A549 (cell line): ENCODE measurements at regions not wholly inside any gene's neighbourhood (a gene's known extent, or its start where the extent isn't known, plus 50 kb on each side); places are given as distances from the start of the nearest gene placed in this dataset.

Experiments used
- ATAC-seq, 2 experiments: fragments of 200-7000 bp in 1 of 2; fragments of >200 bp in 1 of 2; cut with Nextera tagmentation in 1 of 2; cut with Tn5 transposase in 1 of 2; 3 replicates each; pipeline versions ENCODE4 v1.8.0 to v1.9.1; 2018 to 2020; ENCODE audit warnings: mild to moderate bottlenecking in 1 of 2, moderate library complexity in 1 of 2
- CTCF ChIA-PET: fragments of 300-600 bp; sonication (Branson Sonifier 250); formaldehyde crosslinking; extraction: SDS; loops from one replicate; lab custom pipeline; 2021; ENCODE audit warnings: antibody characterized with exemption, inconsistent platforms; lab: Yijun Ruan, JAX
- POLR2A ChIA-PET: fragments of 350-600 bp; formaldehyde crosslinking; extraction: SDS; loops from one replicate; lab custom pipeline; 2021; ENCODE audit warnings: antibody characterized with exemption, inconsistent platforms; lab: Yijun Ruan, JAX
- DNase-seq, 2 experiments: peaks; one replicate each; pipeline versions ENCODE4 v3.0.0 to v3.0.0-alpha.2; 2011 to 2016; ENCODE audit warnings: low read depth in 1 of 2, low spot score in 1 of 2
- FAIRE-seq: peaks from 2 replicates; lab custom pipeline; 2011; peaks lifted over from hg19 to GRCh38; lab: Jason Lieb, UNC
- H3K27ac ChIP-seq, 2 experiments: fragments of >200 bp; sonication (Bioruptor Twin); formaldehyde crosslinking; 3 replicates each; pipeline ENCODE4 v1.5.1; 2016 to 2017
- H3K4me1 ChIP-seq: fragments of >200 bp; sonication (Bioruptor Twin); formaldehyde crosslinking; 3 replicates; pipeline ENCODE4 v1.6.1; 2016
- H3K4me2 ChIP-seq: fragments of >200 bp; sonication (Bioruptor Twin); formaldehyde crosslinking; 3 replicates; pipeline ENCODE4 v1.6.1; 2016
- H3K4me3 ChIP-seq: fragments of >200 bp; sonication (Bioruptor Twin); formaldehyde crosslinking; 3 replicates; pipeline ENCODE4 v1.5.1; 2016
- H3K9me3 ChIP-seq: fragments of >200 bp; sonication (Bioruptor Twin); formaldehyde crosslinking; 3 replicates; pipeline ENCODE4 v1.6.1; 2016
- CBX2 ChIP-seq: fragments of 200-600 bp; sonication (generic); IDR thresholded peaks from 2 replicates; pipeline ENCODE4 v1.6.1; 2016; ENCODE audit warnings: low read depth, mild to moderate bottlenecking, borderline replicate concordance
- CBX8 ChIP-seq: fragments of 200-600 bp; sonication (generic); IDR thresholded peaks from 2 replicates; pipeline ENCODE4 v1.6.1; 2016
- CHD4 ChIP-seq: fragments of 200-600 bp; sonication (generic); IDR thresholded peaks from 2 replicates; pipeline ENCODE4 v1.6.1; 2016; ENCODE audit warnings: antibody characterized with exemption, mild to moderate bottlenecking, borderline replicate concordance
- EHF ChIP-seq: fragments of 250-450 bp; sonication (Bioruptor Pico); IDR thresholded peaks from 2 replicates; pipeline ENCODE4 v1.5.0; 2020; ENCODE audit warnings: mild to moderate bottlenecking
- ESRRA ChIP-seq: fragments of 150-350 bp; IDR thresholded peaks from 2 replicates; pipeline ENCODE4 v1.6.1; 2014; ENCODE audit warnings: mild to moderate bottlenecking, low read length, borderline replicate concordance
- FOSB ChIP-seq: fragments of 250-450 bp; sonication (Bioruptor Pico); IDR thresholded peaks from 2 replicates; pipeline ENCODE4 v1.5.0; 2020; ENCODE audit warnings: mild to moderate bottlenecking, moderate library complexity
- FOSL2 ChIP-seq, 2 experiments: fragments of 450-650 bp in 1 of 2; fragments of >200 bp in 1 of 2; sonication (Bioruptor Twin) in 1 of 2; formaldehyde crosslinking; IDR thresholded peaks; 2 replicates each; pipeline versions ENCODE4 v1.5.0 to v1.6.1; 2016 to 2020; ENCODE audit warnings: mild to moderate bottlenecking in 1 of 2, moderate library complexity in 1 of 2
- KDM1A ChIP-seq: fragments of 200-600 bp; sonication (generic); IDR thresholded peaks from 2 replicates; pipeline ENCODE4 v1.6.1; 2016; ENCODE audit warnings: low read depth, mild to moderate bottlenecking
- KDM5A ChIP-seq: fragments of 200-600 bp; sonication (generic); IDR thresholded peaks from 2 replicates; pipeline ENCODE4 v1.6.1; 2016; ENCODE audit warnings: antibody characterized with exemption, mild to moderate bottlenecking
- MAFK ChIP-seq: fragments of 450-650 bp; IDR thresholded peaks from 2 replicates; pipeline ENCODE4 v1.6.1; 2014; ENCODE audit not compliant: partially characterized antibody
- MAZ ChIP-seq: fragments of 150-350 bp; IDR thresholded peaks from 2 replicates; pipeline ENCODE4 v1.6.1; 2014; ENCODE audit warnings: antibody characterized with exemption, low read depth, low read length, borderline replicate concordance
- NPAS2 ChIP-seq: fragments of 250-450 bp; sonication (Bioruptor Pico); IDR thresholded peaks from 2 replicates; pipeline ENCODE4 v1.8.0; 2022; ENCODE audit warnings: mild to moderate bottlenecking, moderate library complexity, borderline replicate concordance
- PHF8 ChIP-seq: fragments of 200-600 bp; sonication (generic); IDR thresholded peaks from 2 replicates; pipeline ENCODE4 v1.6.1; 2016; ENCODE audit warnings: low read depth, mild to moderate bottlenecking, antibody characterized with exemption, moderate library complexity, borderline replicate concordance
- POLR2AphosphoS2 ChIP-seq: conservative IDR thresholded peaks from 2 replicates; pipeline ENCODE4 v1.6.1; 2012; ENCODE audit warnings: low read length, improper control_type of control experiment, inconsistent platforms
- RAD21 ChIP-seq, 2 experiments: fragments of >200 bp in 1 of 2; sonication (Bioruptor Twin) in 1 of 2; formaldehyde crosslinking in 1 of 2; IDR thresholded peaks in 1 of 2; conservative IDR thresholded peaks in 1 of 2; 2 replicates in 1 of 2; 3 replicates in 1 of 2; pipeline ENCODE4 v1.6.1; 2012 to 2018; ENCODE audit warnings: inconsistent platforms in 1 of 2
- RCOR1 ChIP-seq: fragments of 150-350 bp; IDR thresholded peaks from 2 replicates; pipeline ENCODE4 v1.6.1; 2014; ENCODE audit warnings: antibody characterized with exemption, low read length, low read depth
- RNF2 ChIP-seq: fragments of 200-600 bp; sonication (generic); IDR thresholded peaks from 2 replicates; pipeline ENCODE4 v1.6.1; 2016; ENCODE audit warnings: low read depth, mild to moderate bottlenecking, antibody characterized with exemption, moderate library complexity, borderline replicate concordance
- SMC3 ChIP-seq: fragments of >200 bp; sonication (Bioruptor Twin); formaldehyde crosslinking; IDR thresholded peaks from 3 replicates; pipeline ENCODE4 v1.6.1; 2018; ENCODE audit warnings: inconsistent platforms
- TFCP2L1 ChIP-seq: fragments of 250-450 bp; sonication (Bioruptor Pico); IDR thresholded peaks from 2 replicates; pipeline ENCODE4 v1.5.0; 2021; ENCODE audit warnings: mild to moderate bottlenecking
- TP53 ChIP-seq: fragments of 250-450 bp; sonication (Bioruptor Pico); IDR thresholded peaks from 2 replicates; pipeline ENCODE4 v1.5.0; 2021; ENCODE audit warnings: mild to moderate bottlenecking, moderate library complexity
- ZC3H11A ChIP-seq: fragments of 450-650 bp; IDR thresholded peaks from 2 replicates; pipeline ENCODE4 v1.6.1; 2014; ENCODE audit warnings: antibody characterized with exemption, mild to moderate bottlenecking
- WGBS: methylation state at CpG from one replicate; pipeline ENCODE4 v1.1.6; 2017; ENCODE audit errors: missing lambda C conversion rate; 5-methylcytosine and 5-hydroxymethylcytosine counted together
- TF ChIP-seq, protein P1 (sequence below): fragments of >200 bp; sonication (Bioruptor Twin); formaldehyde crosslinking; IDR thresholded peaks from 2 replicates; pipeline ENCODE4 v1.6.1; 2016
- TF ChIP-seq, protein P2 (sequence below): IDR thresholded peaks from 2 replicates; pipeline ENCODE4 v1.6.1; 2012; ENCODE audit warnings: low read depth, borderline replicate concordance
- TF ChIP-seq, protein P3 (sequence below): fragments of 250-450 bp; sonication (Bioruptor Pico); IDR thresholded peaks from 2 replicates; pipeline ENCODE4 v1.5.0; 2021; ENCODE audit warnings: mild to moderate bottlenecking, moderate library complexity, borderline replicate concordance
- TF ChIP-seq, protein P4 (sequence below): IDR thresholded peaks from 2 replicates; pipeline ENCODE4 v1.6.1; 2012
- TF ChIP-seq, protein P5 (sequence below): fragments of 200-600 bp; sonication (generic); IDR thresholded peaks from 2 replicates; pipeline ENCODE4 v1.6.1; 2016; ENCODE audit warnings: antibody characterized with exemption, mild to moderate bottlenecking, moderate library complexity
- TF ChIP-seq, protein P6 (sequence below): fragments of 150-350 bp; IDR thresholded peaks from 2 replicates; pipeline ENCODE4 v1.6.1; 2014; ENCODE audit warnings: low read depth, mild to moderate bottlenecking, low read length

DNA sequence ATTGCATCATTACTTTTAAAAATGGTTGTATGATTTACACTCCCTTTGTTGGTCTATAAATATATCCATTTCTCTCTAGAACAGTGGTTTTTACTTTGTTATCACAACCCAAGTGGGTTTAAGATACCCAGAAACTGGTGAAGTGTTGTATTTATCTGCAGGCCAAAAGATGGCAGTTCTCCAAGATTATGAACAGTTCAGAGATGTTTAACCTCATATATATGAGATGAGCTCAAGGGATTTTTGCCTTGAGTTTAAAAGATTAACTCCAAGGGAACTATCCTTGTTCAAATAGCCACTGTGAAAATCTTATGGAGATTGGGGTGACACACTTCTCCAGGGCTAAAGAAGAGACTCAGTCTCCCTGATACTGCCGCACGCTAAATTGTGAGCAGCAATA is 572.6 kb downstream of the TLE4 start (continued):
- no peak for TF ChIP-seq NPAS2 (CRISPR knock-in tag)
- TF ChIP-seq POLR2AphosphoS2: no peak
- TF ChIP-seq MAZ: no peak
- TF ChIP-seq CHD4: no peak
- no peak for TF ChIP-seq ESRRA
- TF ChIP-seq, all 56 proteins: peak for 0

DNA sequence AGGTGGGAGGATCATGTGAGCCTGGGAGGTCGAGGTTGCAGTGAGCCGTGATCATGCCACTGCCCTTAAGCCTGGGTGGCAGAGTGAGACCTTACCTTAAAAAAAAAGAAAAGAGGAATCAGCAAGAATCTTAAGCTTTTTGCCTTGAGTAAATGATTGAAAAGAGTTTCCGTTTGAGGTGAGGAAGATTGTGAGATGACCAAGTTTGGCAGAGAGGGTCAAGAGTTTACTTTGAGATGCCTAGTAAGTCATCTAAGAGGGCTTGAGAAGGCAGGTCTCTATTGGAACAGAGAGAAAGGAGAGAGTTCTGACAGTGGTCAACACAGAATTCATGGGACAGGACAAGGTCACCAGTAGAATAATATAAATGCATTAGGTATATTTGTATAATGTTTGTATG is 572.1 kb downstream of the TLE4 start:
- TF ChIP-seq EHF (no peak), KDM5A (no peak), ZC3H11A (no peak)
- TF ChIP-seq, all 56 proteins: peak for 0
- no peak for ATAC-seq
- no peak overlapping the region for H3K4me2 ChIP-seq
- POLR2A ChIA-PET: no interaction called here
- H3K4me1 ChIP-seq: no peaks in the 10 kb centered on the region
- H3K4me3 ChIP-seq: no peak overlapping the region
- no peak overlapping the region for H3K27ac ChIP-seq
- no peaks in the 10 kb centered on the region for H3K9me3 ChIP-seq
- WGBS: 30% methylated on average over 3 of the region's 3 CpGs
- CTCF ChIA-PET: no interaction called here
- FAIRE-seq: no peak
- DNase-seq: no peak

DNA sequence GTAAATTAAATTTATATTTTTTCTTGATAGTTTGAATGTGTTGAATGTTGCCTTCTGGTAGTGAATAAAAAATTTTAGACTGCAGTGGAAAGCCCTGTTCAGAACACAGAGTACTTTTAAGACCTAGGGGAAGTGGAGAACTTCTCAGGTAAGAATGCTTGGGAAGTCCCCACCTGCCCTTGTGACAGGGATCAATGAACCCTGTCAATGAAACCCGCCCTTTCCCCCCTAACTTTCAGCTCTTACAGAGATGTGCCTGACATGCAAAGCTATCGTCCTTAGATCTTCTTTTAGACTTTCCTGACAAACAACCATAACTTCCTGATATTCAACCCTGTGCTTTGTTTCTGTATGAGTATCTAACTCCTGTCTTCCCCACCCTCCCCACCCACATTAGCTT is 562.7 kb downstream of the TLE4 start:
- DNase-seq (no peak), FAIRE-seq (no peak), ATAC-seq (no peak)
- Histone ChIP-seq H3K27ac (no peak overlapping the region), H3K4me2 (no peak overlapping the region), H3K4me1 (no peaks in the 10 kb centered on the region), H3K4me3 (no peak overlapping the region), H3K9me3 (no peaks in the 10 kb centered on the region)
- ChIA-PET POLR2A (no interaction called here), CTCF (no interaction called here)
- WGBS: 5% methylated on average over 2 of the region's 2 CpGs
- no peak for TF ChIP-seq CBX2
- TF ChIP-seq TP53 (CRISPR knock-in tag): no peak
- TF ChIP-seq FOSB (CRISPR knock-in tag): no peak
- no peak for TF ChIP-seq TFCP2L1 (CRISPR knock-in tag)
- TF ChIP-seq, protein P1, sequence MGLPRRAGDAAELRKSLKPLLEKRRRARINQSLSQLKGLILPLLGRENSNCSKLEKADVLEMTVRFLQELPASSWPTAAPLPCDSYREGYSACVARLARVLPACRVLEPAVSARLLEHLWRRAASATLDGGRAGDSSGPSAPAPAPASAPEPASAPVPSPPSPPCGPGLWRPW: no peak
- TF ChIP-seq, protein P2, sequence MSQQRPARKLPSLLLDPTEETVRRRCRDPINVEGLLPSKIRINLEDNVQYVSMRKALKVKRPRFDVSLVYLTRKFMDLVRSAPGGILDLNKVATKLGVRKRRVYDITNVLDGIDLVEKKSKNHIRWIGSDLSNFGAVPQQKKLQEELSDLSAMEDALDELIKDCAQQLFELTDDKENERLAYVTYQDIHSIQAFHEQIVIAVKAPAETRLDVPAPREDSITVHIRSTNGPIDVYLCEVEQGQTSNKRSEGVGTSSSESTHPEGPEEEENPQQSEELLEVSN: no peak
- TF ChIP-seq KDM1A: no peak
- TF ChIP-seq, protein P3, sequence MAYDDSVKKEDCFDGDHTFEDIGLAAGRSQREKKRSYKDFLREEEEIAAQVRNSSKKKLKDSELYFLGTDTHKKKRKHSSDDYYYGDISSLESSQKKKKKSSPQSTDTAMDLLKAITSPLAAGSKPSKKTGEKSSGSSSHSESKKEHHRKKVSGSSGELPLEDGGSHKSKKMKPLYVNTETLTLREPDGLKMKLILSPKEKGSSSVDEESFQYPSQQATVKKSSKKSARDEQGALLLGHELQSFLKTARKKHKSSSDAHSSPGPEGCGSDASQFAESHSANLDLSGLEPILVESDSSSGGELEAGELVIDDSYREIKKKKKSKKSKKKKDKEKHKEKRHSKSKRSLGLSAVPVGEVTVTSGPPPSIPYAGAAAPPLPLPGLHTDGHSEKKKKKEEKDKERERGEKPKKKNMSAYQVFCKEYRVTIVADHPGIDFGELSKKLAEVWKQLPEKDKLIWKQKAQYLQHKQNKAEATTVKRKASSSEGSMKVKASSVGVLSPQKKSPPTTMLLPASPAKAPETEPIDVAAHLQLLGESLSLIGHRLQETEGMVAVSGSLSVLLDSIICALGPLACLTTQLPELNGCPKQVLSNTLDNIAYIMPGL: no peak
- TF ChIP-seq, protein P4, sequence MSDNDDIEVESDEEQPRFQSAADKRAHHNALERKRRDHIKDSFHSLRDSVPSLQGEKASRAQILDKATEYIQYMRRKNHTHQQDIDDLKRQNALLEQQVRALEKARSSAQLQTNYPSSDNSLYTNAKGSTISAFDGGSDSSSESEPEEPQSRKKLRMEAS: no peak
- TF ChIP-seq RAD21 (conservative IDR thresholded peaks at IDR 0.05 in 1 of 2, IDR thresholded peaks at IDR 0.05 in 1 of 2): no peak
- TF ChIP-seq MAFK: no peak
- TF ChIP-seq RCOR1: no peak
- no peak for TF ChIP-seq RNF2
- TF ChIP-seq PHF8: no peak

DNA sequence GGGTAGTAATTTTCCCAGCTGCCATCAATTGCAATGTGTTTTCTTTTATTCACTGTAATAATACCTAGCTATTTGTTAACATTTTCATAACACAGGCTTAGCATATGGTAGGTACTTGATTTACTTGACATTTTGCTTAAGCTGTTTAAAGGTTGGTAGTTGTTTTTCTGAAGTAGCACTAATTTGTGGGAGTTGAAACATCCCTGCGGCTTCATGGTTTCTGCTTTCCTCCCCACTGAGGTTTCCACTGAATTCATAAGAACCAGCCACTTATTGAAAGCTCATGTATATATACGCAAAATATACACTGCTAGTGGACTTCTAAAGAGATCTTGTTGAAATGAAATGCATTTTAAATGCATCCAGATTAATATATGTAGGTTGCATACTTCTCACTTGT is 559.9 kb downstream of the TLE4 start:
- Histone ChIP-seq H3K27ac (no peak overlapping the region), H3K9me3 (no peaks in the 10 kb centered on the region), H3K4me3 (no peak overlapping the region), H3K4me2 (no peak overlapping the region), H3K4me1 (no peaks in the 10 kb centered on the region)
- ATAC-seq (no peak), DNase-seq (no peak), FAIRE-seq (no peak)
- 59% methylated on average over 2 of the region's 2 CpGs for WGBS
- ChIA-PET POLR2A (no interaction called here), CTCF (no interaction called here)
- TF ChIP-seq, protein P5, sequence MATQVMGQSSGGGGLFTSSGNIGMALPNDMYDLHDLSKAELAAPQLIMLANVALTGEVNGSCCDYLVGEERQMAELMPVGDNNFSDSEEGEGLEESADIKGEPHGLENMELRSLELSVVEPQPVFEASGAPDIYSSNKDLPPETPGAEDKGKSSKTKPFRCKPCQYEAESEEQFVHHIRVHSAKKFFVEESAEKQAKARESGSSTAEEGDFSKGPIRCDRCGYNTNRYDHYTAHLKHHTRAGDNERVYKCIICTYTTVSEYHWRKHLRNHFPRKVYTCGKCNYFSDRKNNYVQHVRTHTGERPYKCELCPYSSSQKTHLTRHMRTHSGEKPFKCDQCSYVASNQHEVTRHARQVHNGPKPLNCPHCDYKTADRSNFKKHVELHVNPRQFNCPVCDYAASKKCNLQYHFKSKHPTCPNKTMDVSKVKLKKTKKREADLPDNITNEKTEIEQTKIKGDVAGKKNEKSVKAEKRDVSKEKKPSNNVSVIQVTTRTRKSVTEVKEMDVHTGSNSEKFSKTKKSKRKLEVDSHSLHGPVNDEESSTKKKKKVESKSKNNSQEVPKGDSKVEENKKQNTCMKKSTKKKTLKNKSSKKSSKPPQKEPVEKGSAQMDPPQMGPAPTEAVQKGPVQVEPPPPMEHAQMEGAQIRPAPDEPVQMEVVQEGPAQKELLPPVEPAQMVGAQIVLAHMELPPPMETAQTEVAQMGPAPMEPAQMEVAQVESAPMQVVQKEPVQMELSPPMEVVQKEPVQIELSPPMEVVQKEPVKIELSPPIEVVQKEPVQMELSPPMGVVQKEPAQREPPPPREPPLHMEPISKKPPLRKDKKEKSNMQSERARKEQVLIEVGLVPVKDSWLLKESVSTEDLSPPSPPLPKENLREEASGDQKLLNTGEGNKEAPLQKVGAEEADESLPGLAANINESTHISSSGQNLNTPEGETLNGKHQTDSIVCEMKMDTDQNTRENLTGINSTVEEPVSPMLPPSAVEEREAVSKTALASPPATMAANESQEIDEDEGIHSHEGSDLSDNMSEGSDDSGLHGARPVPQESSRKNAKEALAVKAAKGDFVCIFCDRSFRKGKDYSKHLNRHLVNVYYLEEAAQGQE: no peak
- TF ChIP-seq CBX2 (no peak), SMC3 (no peak), CBX8 (no peak), FOSL2 (IDR thresholded peaks at IDR 0.05) (no peak), FOSL2 (CRISPR knock-in tag; IDR thresholded peaks at IDR 0.05) (no peak), ZC3H11A (no peak)
- TF ChIP-seq, protein P6, sequence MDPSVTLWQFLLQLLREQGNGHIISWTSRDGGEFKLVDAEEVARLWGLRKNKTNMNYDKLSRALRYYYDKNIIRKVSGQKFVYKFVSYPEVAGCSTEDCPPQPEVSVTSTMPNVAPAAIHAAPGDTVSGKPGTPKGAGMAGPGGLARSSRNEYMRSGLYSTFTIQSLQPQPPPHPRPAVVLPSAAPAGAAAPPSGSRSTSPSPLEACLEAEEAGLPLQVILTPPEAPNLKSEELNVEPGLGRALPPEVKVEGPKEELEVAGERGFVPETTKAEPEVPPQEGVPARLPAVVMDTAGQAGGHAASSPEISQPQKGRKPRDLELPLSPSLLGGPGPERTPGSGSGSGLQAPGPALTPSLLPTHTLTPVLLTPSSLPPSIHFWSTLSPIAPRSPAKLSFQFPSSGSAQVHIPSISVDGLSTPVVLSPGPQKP: no peak
